Peyer's patch (tissue), 4 donors: ENCODE measurements at regions not wholly inside any gene's neighbourhood (a gene's known extent, or its start where the extent isn't known, plus 50 kb on each side); places are given as distances from the start of the nearest gene placed in this dataset.

Experiments
- POLR2A ChIP-seq, 2 donors: fragments of 450-650 bp; IDR thresholded peaks; one replicate each; pipeline ENCODE4 v1.5.1; 2017; ENCODE audit warnings: antibody characterized with exemption in 2 of 2, mild to moderate bottlenecking in 2 of 2, moderate library complexity in 2 of 2
- TF ChIP-seq, protein P1 (sequence below), 6 experiments: fragments of 450-650 bp in 4 of 6; fragments of 200-600 bp in 2 of 6; sonication (generic) in 1 of 6; IDR thresholded peaks; one replicate each; pipeline ENCODE4 v1.5.1; 2017 to 2019; ENCODE audit warnings: antibody characterized with exemption in 6 of 6, mild to moderate bottlenecking in 3 of 6, moderate library complexity in 1 of 6

- TF ChIP-seq, protein P1, sequence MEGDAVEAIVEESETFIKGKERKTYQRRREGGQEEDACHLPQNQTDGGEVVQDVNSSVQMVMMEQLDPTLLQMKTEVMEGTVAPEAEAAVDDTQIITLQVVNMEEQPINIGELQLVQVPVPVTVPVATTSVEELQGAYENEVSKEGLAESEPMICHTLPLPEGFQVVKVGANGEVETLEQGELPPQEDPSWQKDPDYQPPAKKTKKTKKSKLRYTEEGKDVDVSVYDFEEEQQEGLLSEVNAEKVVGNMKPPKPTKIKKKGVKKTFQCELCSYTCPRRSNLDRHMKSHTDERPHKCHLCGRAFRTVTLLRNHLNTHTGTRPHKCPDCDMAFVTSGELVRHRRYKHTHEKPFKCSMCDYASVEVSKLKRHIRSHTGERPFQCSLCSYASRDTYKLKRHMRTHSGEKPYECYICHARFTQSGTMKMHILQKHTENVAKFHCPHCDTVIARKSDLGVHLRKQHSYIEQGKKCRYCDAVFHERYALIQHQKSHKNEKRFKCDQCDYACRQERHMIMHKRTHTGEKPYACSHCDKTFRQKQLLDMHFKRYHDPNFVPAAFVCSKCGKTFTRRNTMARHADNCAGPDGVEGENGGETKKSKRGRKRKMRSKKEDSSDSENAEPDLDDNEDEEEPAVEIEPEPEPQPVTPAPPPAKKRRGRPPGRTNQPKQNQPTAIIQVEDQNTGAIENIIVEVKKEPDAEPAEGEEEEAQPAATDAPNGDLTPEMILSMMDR (IDR thresholded peaks at IDR 0.05) = no peak
- no peak for TF ChIP-seq POLR2A (IDR thresholded peaks at IDR 0.05)
These were observed 379.2 kb upstream of the ZMIZ1 start for GRCh38 chr10:78689584-78689935.
